ENCODE measurements at regions not wholly inside any gene's neighbourhood (a gene's known extent, or its start where the extent isn't known, plus 50 kb on each side); places are given as distances from the start of the nearest gene placed in this dataset.
"Not testable (repeated sequence)": the region's sequence is repeated elsewhere in the genome, so short reads cannot be mapped to it uniquely, and the experiment has no call there.

DNA sequence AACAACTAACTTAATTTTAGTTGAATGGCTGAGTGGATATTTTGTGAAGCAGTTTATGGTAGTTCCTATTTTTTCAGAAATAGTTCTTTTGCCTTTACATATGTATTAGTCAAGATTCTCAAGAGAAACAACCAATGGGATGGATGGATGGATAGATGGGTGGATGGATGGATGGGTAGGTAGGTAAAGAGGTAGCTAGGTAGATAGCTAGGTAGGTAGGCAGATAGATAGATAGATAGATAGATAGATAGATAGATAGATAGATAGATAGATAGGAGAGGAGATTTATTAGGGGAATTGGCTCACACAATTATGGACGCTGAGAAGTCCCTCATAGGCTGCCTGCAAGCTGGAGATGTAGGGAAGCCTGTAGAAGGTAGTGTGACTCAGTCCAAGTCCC, 74.0 kb upstream of the NUDT6 start:
- Histone ChIP-seq H3K4me3 (ENCODE audit: low read length, poor library complexity, severe bottlenecking) (no peak overlapping the region), H3K36me3 (ENCODE audit: insufficient read depth, low read length) (peaks cover 4% of the 10 kb centered on the region; the same call in 1 of the 2 replicates), H3K4me1 (ENCODE audit: insufficient read depth, low read length, poor library complexity, severe bottlenecking) (no peaks in the 10 kb centered on the region), H3K9me2 (replicated peaks; ENCODE audit: low read depth, low read length) (no peaks in the 10 kb centered on the region), H4K20me1 (ENCODE audit: insufficient read depth, low read length, poor library complexity, severe bottlenecking) (no peaks in the 10 kb centered on the region), H3K27me3 (ENCODE audit: insufficient read depth, low read length, poor library complexity, severe bottlenecking) (no peaks in the 10 kb centered on the region), H3K79me2 (ENCODE audit: insufficient read depth, low read length) (no peaks in the 10 kb centered on the region), H3K4me2 (ENCODE audit: low read depth, low read length, poor library complexity, severe bottlenecking) (no peak overlapping the region), H2AFZ (ENCODE audit: low read length) (no peak overlapping the region), H3F3A (ENCODE audit: low read depth) (no peaks in the 10 kb centered on the region), H3K9ac (ENCODE audit: low read depth, low read length, poor library complexity, severe bottlenecking) (no peak overlapping the region), H3K9me3 (ENCODE audit: insufficient read depth, low read depth, low read length) (no peaks in the 10 kb centered on the region)
- TF ChIP-seq, protein P1, sequence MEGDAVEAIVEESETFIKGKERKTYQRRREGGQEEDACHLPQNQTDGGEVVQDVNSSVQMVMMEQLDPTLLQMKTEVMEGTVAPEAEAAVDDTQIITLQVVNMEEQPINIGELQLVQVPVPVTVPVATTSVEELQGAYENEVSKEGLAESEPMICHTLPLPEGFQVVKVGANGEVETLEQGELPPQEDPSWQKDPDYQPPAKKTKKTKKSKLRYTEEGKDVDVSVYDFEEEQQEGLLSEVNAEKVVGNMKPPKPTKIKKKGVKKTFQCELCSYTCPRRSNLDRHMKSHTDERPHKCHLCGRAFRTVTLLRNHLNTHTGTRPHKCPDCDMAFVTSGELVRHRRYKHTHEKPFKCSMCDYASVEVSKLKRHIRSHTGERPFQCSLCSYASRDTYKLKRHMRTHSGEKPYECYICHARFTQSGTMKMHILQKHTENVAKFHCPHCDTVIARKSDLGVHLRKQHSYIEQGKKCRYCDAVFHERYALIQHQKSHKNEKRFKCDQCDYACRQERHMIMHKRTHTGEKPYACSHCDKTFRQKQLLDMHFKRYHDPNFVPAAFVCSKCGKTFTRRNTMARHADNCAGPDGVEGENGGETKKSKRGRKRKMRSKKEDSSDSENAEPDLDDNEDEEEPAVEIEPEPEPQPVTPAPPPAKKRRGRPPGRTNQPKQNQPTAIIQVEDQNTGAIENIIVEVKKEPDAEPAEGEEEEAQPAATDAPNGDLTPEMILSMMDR (conservative IDR thresholded peaks at IDR 0.05; ENCODE audit: low read length): no peak
- no peak for TF ChIP-seq EZH2phosphoT487 (IDR thresholded peaks at IDR 0.05; ENCODE audit: borderline replicate concordance)

DNA sequence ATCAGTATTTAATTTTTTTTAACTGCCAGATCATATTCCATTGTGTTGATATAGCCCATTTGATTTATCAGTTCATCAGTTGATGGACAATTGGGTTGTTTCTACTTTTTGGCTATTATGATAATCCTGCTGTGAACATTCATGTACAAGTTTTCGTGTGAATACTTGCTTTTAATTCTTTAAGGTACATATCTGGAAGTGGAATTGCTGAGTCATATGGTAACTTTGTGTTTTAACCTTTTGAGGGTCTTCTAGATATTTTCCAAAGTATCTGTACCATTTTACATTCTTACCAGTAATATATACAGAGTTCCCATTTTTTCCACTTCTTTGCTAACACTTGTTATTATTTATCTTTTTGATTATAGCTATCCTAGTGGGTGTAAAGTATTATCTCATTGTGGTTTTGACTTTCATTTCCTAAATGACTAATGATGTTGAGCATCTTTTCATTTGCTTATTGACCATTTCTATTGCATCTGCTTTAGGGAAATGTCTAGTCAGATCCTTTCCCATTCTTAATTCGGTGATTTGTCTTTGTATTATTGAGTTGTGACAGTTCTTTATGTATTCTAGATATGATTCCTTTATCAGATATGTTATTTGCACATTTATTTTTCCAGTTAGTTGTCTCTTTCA, 75.2 kb upstream of the NUDT6 start:
- H3K4me2 ChIP-seq (ENCODE audit: low read depth, low read length, poor library complexity, severe bottlenecking): no peak overlapping the region
- H3K27me3 ChIP-seq (ENCODE audit: insufficient read depth, low read length, poor library complexity, severe bottlenecking): no peaks in the 10 kb centered on the region
- H2AFZ ChIP-seq (ENCODE audit: low read length): no peak overlapping the region
- H4K20me1 ChIP-seq (ENCODE audit: insufficient read depth, low read length, poor library complexity, severe bottlenecking): no peaks in the 10 kb centered on the region
- H3K9me3 ChIP-seq (ENCODE audit: insufficient read depth, low read depth, low read length): no peaks in the 10 kb centered on the region
- no peak overlapping the region for H3K4me3 ChIP-seq (ENCODE audit: low read length, poor library complexity, severe bottlenecking)
- H3K36me3 ChIP-seq (ENCODE audit: insufficient read depth, low read length): no peaks in the 10 kb centered on the region; the same call in 1 of the 2 replicates
- H3K4me1 ChIP-seq (ENCODE audit: insufficient read depth, low read length, poor library complexity, severe bottlenecking): no peaks in the 10 kb centered on the region
- H3K9ac ChIP-seq (ENCODE audit: low read depth, low read length, poor library complexity, severe bottlenecking): no peak overlapping the region
- H3K9me2 ChIP-seq (replicated peaks; ENCODE audit: low read depth, low read length): no peaks in the 10 kb centered on the region
- no peaks in the 10 kb centered on the region for H3F3A ChIP-seq (ENCODE audit: low read depth)
- H3K79me2 ChIP-seq (ENCODE audit: insufficient read depth, low read length): no peaks in the 10 kb centered on the region
- TF ChIP-seq, protein P1 (conservative IDR thresholded peaks at IDR 0.05; ENCODE audit: low read length): no peak
- TF ChIP-seq EZH2phosphoT487 (IDR thresholded peaks at IDR 0.05; ENCODE audit: borderline replicate concordance): no peak

DNA sequence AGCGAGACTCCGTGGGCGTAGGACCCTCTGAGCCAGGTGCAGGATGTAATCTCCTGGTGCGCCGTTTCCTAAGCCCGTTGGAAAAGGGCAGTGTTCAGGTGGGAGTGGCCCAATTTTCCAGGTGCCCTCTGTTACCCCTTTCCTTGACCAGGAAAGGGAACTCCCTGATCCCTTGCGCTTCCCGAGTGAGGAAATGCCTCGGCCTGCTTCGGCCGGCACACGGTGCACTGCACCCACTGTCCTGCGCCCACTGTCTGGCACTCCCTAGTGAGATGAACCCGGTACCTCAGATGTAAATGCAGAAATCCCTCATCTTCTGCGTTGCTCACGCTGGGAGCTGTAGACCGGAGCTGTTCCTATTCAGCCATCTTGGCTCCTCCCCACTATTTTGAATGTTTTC, 81.7 kb upstream of the NUDT6 start:
- H3K4me3 ChIP-seq (ENCODE audit: low read length, poor library complexity, severe bottlenecking); H3K9ac ChIP-seq (ENCODE audit: low read depth, low read length, poor library complexity, severe bottlenecking); H3K36me3 ChIP-seq (ENCODE audit: insufficient read depth, low read length); H3K4me1 ChIP-seq (ENCODE audit: insufficient read depth, low read length, poor library complexity, severe bottlenecking); H3K79me2 ChIP-seq (ENCODE audit: insufficient read depth, low read length); H3K9me3 ChIP-seq (ENCODE audit: insufficient read depth, low read depth, low read length); H3K4me2 ChIP-seq (ENCODE audit: low read depth, low read length, poor library complexity, severe bottlenecking); H3K9me2 ChIP-seq (replicated peaks; ENCODE audit: low read depth, low read length); H2AFZ ChIP-seq (ENCODE audit: low read length); H3K27me3 ChIP-seq (ENCODE audit: insufficient read depth, low read length, poor library complexity, severe bottlenecking); H4K20me1 ChIP-seq (ENCODE audit: insufficient read depth, low read length, poor library complexity, severe bottlenecking); H3F3A ChIP-seq (ENCODE audit: low read depth): not testable (repeated sequence)

DNA sequence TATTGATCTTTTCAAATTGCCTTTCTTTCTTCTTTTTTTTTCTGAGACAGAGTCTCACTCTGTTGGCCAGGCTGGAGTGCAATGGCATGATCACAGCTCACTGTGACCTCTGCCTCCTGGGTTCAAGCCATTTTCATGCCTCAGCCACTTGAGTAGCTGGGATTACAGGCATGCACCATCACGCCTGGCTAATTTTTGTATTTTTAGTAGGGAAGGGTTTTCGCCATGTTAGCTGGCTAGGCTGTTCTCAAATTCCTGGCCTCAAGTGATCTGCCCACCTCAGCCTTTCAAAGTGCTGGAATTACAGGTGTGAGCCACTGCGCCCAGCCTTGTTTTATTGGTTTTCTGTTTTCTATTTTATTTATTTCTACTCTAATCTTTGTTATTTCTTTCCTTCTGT, 82.7 kb upstream of the NUDT6 start:
- H3K27me3 ChIP-seq (ENCODE audit: insufficient read depth, low read length, poor library complexity, severe bottlenecking); H2AFZ ChIP-seq (ENCODE audit: low read length); H3K79me2 ChIP-seq (ENCODE audit: insufficient read depth, low read length); H3F3A ChIP-seq (ENCODE audit: low read depth); H3K4me1 ChIP-seq (ENCODE audit: insufficient read depth, low read length, poor library complexity, severe bottlenecking); H3K4me3 ChIP-seq (ENCODE audit: low read length, poor library complexity, severe bottlenecking); H4K20me1 ChIP-seq (ENCODE audit: insufficient read depth, low read length, poor library complexity, severe bottlenecking); H3K9me2 ChIP-seq (replicated peaks; ENCODE audit: low read depth, low read length); H3K4me2 ChIP-seq (ENCODE audit: low read depth, low read length, poor library complexity, severe bottlenecking); H3K9me3 ChIP-seq (ENCODE audit: insufficient read depth, low read depth, low read length); H3K9ac ChIP-seq (ENCODE audit: low read depth, low read length, poor library complexity, severe bottlenecking): not testable (repeated sequence)
- peaks cover 12% of the 10 kb centered on the region for H3K36me3 ChIP-seq (ENCODE audit: insufficient read depth, low read length)

All from Loucy (cell line).